Chondrocyte (in vitro differentiated cells): ENCODE measurements at regions not wholly inside any gene's neighbourhood (a gene's known extent, or its start where the extent isn't known, plus 50 kb on each side); places are given as distances from the start of the nearest gene placed in this dataset.

Experiments
- DNase-seq: peaks from one replicate; pipeline ENCODE4 v3.0.0; 2021; ENCODE audit warnings: mixed read lengths, low spot score
- H3K27ac Mint-ChIP-seq: one replicate; pipeline ENCODE4 v1.8.0; 2021; ENCODE audit warnings: mild to moderate bottlenecking, moderate library complexity, mixed read lengths; ENCODE audit not compliant: unreplicated experiment
- H3K27me3 Mint-ChIP-seq: 2 replicates; pipeline ENCODE4 v1.8.0; 2021; ENCODE audit warnings: low read depth, mixed read lengths
- H3K36me3 Mint-ChIP-seq: 2 replicates; pipeline ENCODE4 v1.8.0; 2021; ENCODE audit warnings: low read depth, mixed read lengths
- H3K4me1 Mint-ChIP-seq: 2 replicates; pipeline ENCODE4 v1.8.0; 2021; ENCODE audit warnings: low read depth, mild to moderate bottlenecking, mixed read lengths
- H3K4me3 Mint-ChIP-seq: one replicate; pipeline ENCODE4 v1.8.0; 2021; ENCODE audit warnings: mild to moderate bottlenecking, moderate library complexity, mixed read lengths; ENCODE audit not compliant: unreplicated experiment
- H3K9me3 Mint-ChIP-seq: 2 replicates; pipeline ENCODE4 v1.8.0; 2021; ENCODE audit warnings: low read depth, mixed read lengths
- TF ChIP-seq, protein P1 (sequence below): fragments of 200-600 bp; sonication (generic); IDR thresholded peaks from 2 replicates; pipeline ENCODE4 v1.5.0; 2021; ENCODE audit warnings: antibody characterized with exemption, mild to moderate bottlenecking, moderate library complexity

DNA sequence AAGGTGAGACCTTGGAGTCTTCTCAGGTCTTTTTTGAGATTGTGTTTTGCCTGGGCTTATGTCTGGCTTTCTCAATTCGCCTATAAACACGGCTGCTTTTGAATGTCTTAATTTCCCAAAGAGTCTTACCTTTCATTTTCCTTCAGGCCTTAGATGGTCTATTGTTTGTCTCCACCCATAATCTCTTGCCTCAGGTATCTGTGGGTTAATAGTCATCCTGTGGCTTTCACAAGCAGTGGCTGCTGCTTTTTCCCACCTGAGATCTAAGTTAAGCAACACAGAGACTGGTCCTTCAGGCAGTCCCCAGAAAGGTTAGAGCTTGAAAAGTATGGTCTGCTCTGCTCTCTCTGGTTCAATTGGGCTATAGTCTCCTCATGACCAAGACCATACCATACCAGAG, 275.3 kb downstream of the INSIG2 start:
- TF ChIP-seq, protein P1, sequence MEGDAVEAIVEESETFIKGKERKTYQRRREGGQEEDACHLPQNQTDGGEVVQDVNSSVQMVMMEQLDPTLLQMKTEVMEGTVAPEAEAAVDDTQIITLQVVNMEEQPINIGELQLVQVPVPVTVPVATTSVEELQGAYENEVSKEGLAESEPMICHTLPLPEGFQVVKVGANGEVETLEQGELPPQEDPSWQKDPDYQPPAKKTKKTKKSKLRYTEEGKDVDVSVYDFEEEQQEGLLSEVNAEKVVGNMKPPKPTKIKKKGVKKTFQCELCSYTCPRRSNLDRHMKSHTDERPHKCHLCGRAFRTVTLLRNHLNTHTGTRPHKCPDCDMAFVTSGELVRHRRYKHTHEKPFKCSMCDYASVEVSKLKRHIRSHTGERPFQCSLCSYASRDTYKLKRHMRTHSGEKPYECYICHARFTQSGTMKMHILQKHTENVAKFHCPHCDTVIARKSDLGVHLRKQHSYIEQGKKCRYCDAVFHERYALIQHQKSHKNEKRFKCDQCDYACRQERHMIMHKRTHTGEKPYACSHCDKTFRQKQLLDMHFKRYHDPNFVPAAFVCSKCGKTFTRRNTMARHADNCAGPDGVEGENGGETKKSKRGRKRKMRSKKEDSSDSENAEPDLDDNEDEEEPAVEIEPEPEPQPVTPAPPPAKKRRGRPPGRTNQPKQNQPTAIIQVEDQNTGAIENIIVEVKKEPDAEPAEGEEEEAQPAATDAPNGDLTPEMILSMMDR, result no peak
- no peak for DNase-seq
- Mint-ChIP-seq H3K4me1 (no peaks in the 10 kb centered on the region), H3K27me3 (peaks cover 16% of the 10 kb centered on the region), H3K4me3 (no peak overlapping the region), H3K36me3 (no peaks in the 10 kb centered on the region), H3K9me3 (peaks cover 4% of the 10 kb centered on the region), H3K27ac (no peak overlapping the region)

- Mint-ChIP-seq H3K4me3 (no peak overlapping the region), H3K9me3 (peaks cover 13% of the 10 kb centered on the region), H3K27ac (no peak overlapping the region), H3K27me3 (peaks cover 15% of the 10 kb centered on the region), H3K4me1 (no peaks in the 10 kb centered on the region), H3K36me3 (no peaks in the 10 kb centered on the region)
- DNase-seq, result no peak
- TF ChIP-seq, protein P1, result no peak
Measured at GRCh38 chr2:118356051-118356450, 267.8 kb downstream of the INSIG2 start.

DNA sequence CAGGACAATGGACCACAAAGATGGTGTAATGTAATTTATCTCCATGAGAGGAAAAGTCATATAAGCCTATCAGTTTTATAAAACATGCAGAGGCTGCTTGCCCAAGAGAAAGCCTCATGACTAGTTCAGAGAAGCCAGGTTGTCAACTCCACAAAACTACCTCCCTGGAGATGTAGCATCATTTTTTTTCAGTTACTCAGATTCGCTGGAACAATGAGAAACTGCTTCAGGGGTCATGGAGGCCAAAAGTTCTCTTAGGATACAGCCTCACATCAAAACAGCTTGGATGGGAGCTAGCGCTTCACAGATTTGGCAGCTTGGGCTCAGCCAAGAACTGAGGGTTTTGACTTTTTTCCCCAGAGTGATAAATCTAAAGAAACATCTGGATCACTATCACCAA, 263.5 kb downstream of the INSIG2 start:
- no peaks in the 10 kb centered on the region for H3K36me3 Mint-ChIP-seq
- no peak for DNase-seq
- H3K4me3 Mint-ChIP-seq, result no peak overlapping the region
- no peaks in the 10 kb centered on the region for H3K9me3 Mint-ChIP-seq
- peaks cover 23% of the 10 kb centered on the region for H3K27me3 Mint-ChIP-seq
- TF ChIP-seq, protein P1, result no peak
- H3K27ac Mint-ChIP-seq, result no peak overlapping the region
- no peaks in the 10 kb centered on the region for H3K4me1 Mint-ChIP-seq

- H3K36me3 Mint-ChIP-seq, result no peaks in the 10 kb centered on the region
- H3K4me1 Mint-ChIP-seq, result no peaks in the 10 kb centered on the region
- no peak overlapping the region for H3K27ac Mint-ChIP-seq
- TF ChIP-seq, protein P1, result no peak
- DNase-seq, result no peak
- peaks cover 26% of the 10 kb centered on the region for H3K27me3 Mint-ChIP-seq
- no peaks in the 10 kb centered on the region for H3K9me3 Mint-ChIP-seq
- no peak overlapping the region for H3K4me3 Mint-ChIP-seq
Measured at GRCh38 chr2:118350621-118351020, 262.4 kb downstream of the INSIG2 start.

DNA sequence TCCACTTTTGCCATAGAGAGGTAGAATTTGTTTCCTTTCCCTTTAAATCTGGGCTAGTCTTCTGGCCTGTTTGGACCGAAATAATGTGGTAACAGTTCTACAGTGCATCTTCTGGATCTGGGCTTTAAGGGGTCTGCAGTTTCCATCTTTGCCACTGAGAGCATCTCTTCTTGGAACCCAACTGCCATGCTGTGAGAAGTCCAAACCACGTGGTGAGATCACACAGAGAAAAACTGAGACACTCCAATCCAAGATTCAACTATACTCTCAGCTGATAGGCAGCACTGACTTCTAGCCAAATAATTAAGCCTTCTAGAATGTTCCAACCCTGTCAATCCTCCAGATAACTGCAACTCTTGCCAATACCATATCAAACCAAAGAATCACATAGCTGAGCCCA, 261.1 kb downstream of the INSIG2 start:
- peaks cover 26% of the 10 kb centered on the region for H3K27me3 Mint-ChIP-seq
- no peak overlapping the region for H3K27ac Mint-ChIP-seq
- H3K4me1 Mint-ChIP-seq, result no peaks in the 10 kb centered on the region
- H3K4me3 Mint-ChIP-seq, result no peak overlapping the region
- TF ChIP-seq, protein P1, result no peak
- no peaks in the 10 kb centered on the region for H3K36me3 Mint-ChIP-seq
- no peak for DNase-seq
- no peaks in the 10 kb centered on the region for H3K9me3 Mint-ChIP-seq
